ENCODE measurements at regions not wholly inside any gene's neighbourhood (a gene's known extent, or its start where the extent isn't known, plus 50 kb on each side); places are given as distances from the start of the nearest gene placed in this dataset.

GRCh38 chr1:105483436-105483835, 1573.0 kb upstream of the PRMT6 start:
- ATAC-seq (replicated peaks; ENCODE audit: extremely low read depth, poor library complexity, severe bottlenecking) (no peak), DNase-seq (ENCODE audit: low spot score in 2 of 2) (no peak)
- Mint-ChIP-seq H3K4me1 (no peaks in the 10 kb centered on the region), H3K36me3 (ENCODE audit: insufficient read depth) (no peaks in the 10 kb centered on the region), H3K4me3 (no peak overlapping the region), H3K27me3 (no peaks in the 10 kb centered on the region), H3K27ac (ENCODE audit: low read depth) (no peak overlapping the region), H3K9me3 (peaks cover 24% of the 10 kb centered on the region)

- H3K27ac Mint-ChIP-seq (ENCODE audit: low read depth), result no peak overlapping the region
- no peak overlapping the region for H3K4me3 Mint-ChIP-seq
Measured at GRCh38 chr1:105485207-105485606, 1571.3 kb upstream of the PRMT6 start.

GRCh38 chr1:105492921-105493320, 1563.6 kb upstream of the PRMT6 start:
- Mint-ChIP-seq H3K4me1 (no peaks in the 10 kb centered on the region), H3K36me3 (ENCODE audit: insufficient read depth) (no peaks in the 10 kb centered on the region), H3K9me3 (peaks cover 19% of the 10 kb centered on the region), H3K27me3 (no peaks in the 10 kb centered on the region), H3K27ac (ENCODE audit: low read depth) (no peak overlapping the region), H3K4me3 (no peak overlapping the region)
- DNase-seq (ENCODE audit: low spot score in 2 of 2) (no peak), ATAC-seq (replicated peaks; ENCODE audit: extremely low read depth, poor library complexity, severe bottlenecking) (no peak)

More at GRCh38 chr1:105485207-105485606, 1571.3 kb upstream of the PRMT6 start:
- Mint-ChIP-seq H3K9me3 (peaks cover 24% of the 10 kb centered on the region), H3K27me3 (no peaks in the 10 kb centered on the region), H3K4me1 (no peaks in the 10 kb centered on the region), H3K36me3 (ENCODE audit: insufficient read depth) (no peaks in the 10 kb centered on the region)
- DNase-seq (ENCODE audit: low spot score in 2 of 2), result no peak
- ATAC-seq (replicated peaks; ENCODE audit: extremely low read depth, poor library complexity, severe bottlenecking), result no peak

- H3K9me3 Mint-ChIP-seq, result no peaks in the 10 kb centered on the region
- no peaks in the 10 kb centered on the region for H3K4me1 Mint-ChIP-seq
- no peak for ATAC-seq (replicated peaks; ENCODE audit: extremely low read depth, poor library complexity, severe bottlenecking)
- H3K4me3 Mint-ChIP-seq, result no peak overlapping the region
- no peaks in the 10 kb centered on the region for H3K36me3 Mint-ChIP-seq (ENCODE audit: insufficient read depth)
- no peak for DNase-seq (ENCODE audit: low spot score in 2 of 2)
- no peak overlapping the region for H3K27ac Mint-ChIP-seq (ENCODE audit: low read depth)
- H3K27me3 Mint-ChIP-seq, result no peaks in the 10 kb centered on the region
Measured at GRCh38 chr1:105516068-105516467, 1540.4 kb upstream of the PRMT6 start.

- Mint-ChIP-seq H3K27me3 (no peaks in the 10 kb centered on the region), H3K27ac (ENCODE audit: low read depth) (no peak overlapping the region), H3K36me3 (ENCODE audit: insufficient read depth) (no peaks in the 10 kb centered on the region), H3K9me3 (peaks cover 14% of the 10 kb centered on the region), H3K4me1 (no peaks in the 10 kb centered on the region), H3K4me3 (no peak overlapping the region)
- ATAC-seq (replicated peaks; ENCODE audit: extremely low read depth, poor library complexity, severe bottlenecking) (no peak), DNase-seq (ENCODE audit: low spot score in 2 of 2) (no peak)
Measured at GRCh38 chr1:105533996-105534395, 1522.5 kb upstream of the PRMT6 start.

GRCh38 chr1:105544475-105544874, 1512.0 kb upstream of the PRMT6 start:
- Mint-ChIP-seq H3K36me3 (ENCODE audit: insufficient read depth) (no peaks in the 10 kb centered on the region), H3K4me1 (no peaks in the 10 kb centered on the region), H3K4me3 (no peak overlapping the region), H3K9me3 (peaks cover 11% of the 10 kb centered on the region), H3K27me3 (no peaks in the 10 kb centered on the region), H3K27ac (ENCODE audit: low read depth) (no peak overlapping the region)
- DNase-seq (ENCODE audit: low spot score in 2 of 2), result no peak
- no peak for ATAC-seq (replicated peaks; ENCODE audit: extremely low read depth, poor library complexity, severe bottlenecking)

GRCh38 chr1:105556266-105556665, 1500.2 kb upstream of the PRMT6 start:
- no peaks in the 10 kb centered on the region for H3K36me3 Mint-ChIP-seq (ENCODE audit: insufficient read depth)
- H3K4me3 Mint-ChIP-seq, result no peak overlapping the region
- H3K9me3 Mint-ChIP-seq, result peaks cover 8% of the 10 kb centered on the region
- H3K27ac Mint-ChIP-seq (ENCODE audit: low read depth), result no peak overlapping the region
- no peaks in the 10 kb centered on the region for H3K4me1 Mint-ChIP-seq
- no peaks in the 10 kb centered on the region for H3K27me3 Mint-ChIP-seq
- ATAC-seq (replicated peaks; ENCODE audit: extremely low read depth, poor library complexity, severe bottlenecking) (no peak), DNase-seq (ENCODE audit: low spot score in 2 of 2) (no peak)

GRCh38 chr1:105558023-105558422, 1498.5 kb upstream of the PRMT6 start:
- DNase-seq (ENCODE audit: low spot score in 2 of 2) (no peak), ATAC-seq (replicated peaks; ENCODE audit: extremely low read depth, poor library complexity, severe bottlenecking) (no peak)
- H3K36me3 Mint-ChIP-seq (ENCODE audit: insufficient read depth), result no peaks in the 10 kb centered on the region
- no peak overlapping the region for H3K4me3 Mint-ChIP-seq
- H3K27me3 Mint-ChIP-seq, result no peaks in the 10 kb centered on the region
- no peak overlapping the region for H3K27ac Mint-ChIP-seq (ENCODE audit: low read depth)
- peaks cover 8% of the 10 kb centered on the region for H3K9me3 Mint-ChIP-seq
- H3K4me1 Mint-ChIP-seq, result no peaks in the 10 kb centered on the region

- Mint-ChIP-seq H3K27ac (ENCODE audit: low read depth) (no peak overlapping the region), H3K4me3 (no peak overlapping the region), H3K9me3 (no peaks in the 10 kb centered on the region), H3K36me3 (ENCODE audit: insufficient read depth) (no peaks in the 10 kb centered on the region), H3K4me1 (no peaks in the 10 kb centered on the region), H3K27me3 (no peaks in the 10 kb centered on the region)
- ATAC-seq (replicated peaks; ENCODE audit: extremely low read depth, poor library complexity, severe bottlenecking) (no peak), DNase-seq (ENCODE audit: low spot score in 2 of 2) (no peak)
Measured at GRCh38 chr1:105565006-105565405, 1491.5 kb upstream of the PRMT6 start.

GRCh38 chr1:105585791-105586190, 1470.7 kb upstream of the PRMT6 start:
- Mint-ChIP-seq H3K4me3 (no peak overlapping the region), H3K9me3 (no peaks in the 10 kb centered on the region), H3K27ac (ENCODE audit: low read depth) (no peak overlapping the region), H3K4me1 (no peaks in the 10 kb centered on the region), H3K27me3 (no peaks in the 10 kb centered on the region), H3K36me3 (ENCODE audit: insufficient read depth) (no peaks in the 10 kb centered on the region)
- no peak for ATAC-seq (replicated peaks; ENCODE audit: extremely low read depth, poor library complexity, severe bottlenecking)
- no peak for DNase-seq (ENCODE audit: low spot score in 2 of 2)

- no peak overlapping the region for H3K4me3 Mint-ChIP-seq
Measured at GRCh38 chr1:105591681-105592080, 1464.8 kb upstream of the PRMT6 start.

GRCh38 chr1:105608713-105609112, 1447.8 kb upstream of the PRMT6 start:
- Mint-ChIP-seq H3K4me1 (no peaks in the 10 kb centered on the region), H3K27me3 (no peaks in the 10 kb centered on the region), H3K36me3 (ENCODE audit: insufficient read depth) (no peaks in the 10 kb centered on the region), H3K9me3 (peaks cover 11% of the 10 kb centered on the region), H3K27ac (ENCODE audit: low read depth) (no peak overlapping the region), H3K4me3 (no peak overlapping the region)
- DNase-seq (ENCODE audit: low spot score in 2 of 2) (no peak), ATAC-seq (replicated peaks; ENCODE audit: extremely low read depth, poor library complexity, severe bottlenecking) (no peak)

More at GRCh38 chr1:105591681-105592080, 1464.8 kb upstream of the PRMT6 start:
- Mint-ChIP-seq H3K9me3 (peaks cover 16% of the 10 kb centered on the region), H3K36me3 (ENCODE audit: insufficient read depth) (no peaks in the 10 kb centered on the region), H3K27me3 (no peaks in the 10 kb centered on the region), H3K4me1 (no peaks in the 10 kb centered on the region), H3K27ac (ENCODE audit: low read depth) (no peak overlapping the region)
- no peak for DNase-seq (ENCODE audit: low spot score in 2 of 2)
- ATAC-seq (replicated peaks; ENCODE audit: extremely low read depth, poor library complexity, severe bottlenecking), result no peak

GRCh38 chr1:105626276-105626987, 1430.0 kb upstream of the PRMT6 start:
- Mint-ChIP-seq H3K4me3 (no peak overlapping the region), H3K27me3 (no peaks in the 10 kb centered on the region), H3K4me1 (no peaks in the 10 kb centered on the region), H3K27ac (ENCODE audit: low read depth) (no peak overlapping the region), H3K36me3 (ENCODE audit: insufficient read depth) (no peaks in the 10 kb centered on the region), H3K9me3 (peaks cover 11% of the 10 kb centered on the region)
- ATAC-seq (replicated peaks; ENCODE audit: extremely low read depth, poor library complexity, severe bottlenecking), result no peak
- no peak for DNase-seq (ENCODE audit: low spot score in 2 of 2)

All from central memory CD8-positive, alpha-beta T cell (primary cell).